Keratinocyte (primary cell): ENCODE measurements at regions not wholly inside any gene's neighbourhood (a gene's known extent, or its start where the extent isn't known, plus 50 kb on each side); places are given as distances from the start of the nearest gene placed in this dataset.
A peak's percentile ranks its signal among the peaks of the same experiment; 100 is the strongest.

Source experiments
- DNase-seq: peaks from one replicate; pipeline ENCODE4 v3.0.0-alpha.2; 2011; ENCODE audit warnings: low read depth, missing footprints, low spot score
- FAIRE-seq: peaks from 2 replicates; lab custom pipeline; 2011; peaks lifted over from hg19 to GRCh38; lab: Jason Lieb, UNC
- H2AFZ ChIP-seq: 2 replicates; pipeline ENCODE4 v1.6.0; 2012; ENCODE audit warnings: low read length, control low read depth, inconsistent platforms; ENCODE audit not compliant: control insufficient read depth
- H3K27ac ChIP-seq: 2 replicates; pipeline ENCODE4 v1.5.1; 2011; ENCODE audit warnings: low read length; ENCODE audit not compliant: control insufficient read depth, insufficient read depth
- H3K27me3 ChIP-seq: 3 replicates; pipeline ENCODE4 v1.6.0; 2011; ENCODE audit warnings: low read length; ENCODE audit not compliant: control insufficient read depth, insufficient read depth; ENCODE audit errors: extremely low read depth
- H3K36me3 ChIP-seq, 2 experiments: 2 replicates in 1 of 2; 3 replicates in 1 of 2; pipeline ENCODE4 v1.5.1; 2011; ENCODE audit warnings: low read length in 2 of 2, mild to moderate bottlenecking in 1 of 2; ENCODE audit not compliant: control insufficient read depth in 2 of 2, insufficient read depth in 2 of 2; ENCODE audit errors: extremely low read depth in 1 of 2
- H3K4me1 ChIP-seq: 3 replicates; pipeline ENCODE4 v1.5.1; 2011; ENCODE audit warnings: low read length; ENCODE audit not compliant: control insufficient read depth, insufficient read depth; ENCODE audit errors: extremely low read depth
- H3K4me2 ChIP-seq: 3 replicates; pipeline ENCODE4 v1.6.0; 2011; ENCODE audit warnings: low read depth, low read length; ENCODE audit not compliant: control insufficient read depth, insufficient read depth; ENCODE audit errors: extremely low read depth
- H3K4me3 ChIP-seq, 3 experiments: fragments of 200-600 bp in 1 of 3; sonication (generic) in 1 of 3; 2 replicates in 2 of 3; 3 replicates in 1 of 3; pipeline ENCODE4 v1.5.1; 2011 to 2016; ENCODE audit warnings: low read length in 3 of 3, mild to moderate bottlenecking in 3 of 3, control low read depth in 2 of 3, inconsistent platforms in 1 of 3, low read depth in 1 of 3, mixed read lengths in 1 of 3, mixed run types in 1 of 3, moderate library complexity in 1 of 3; ENCODE audit not compliant: control insufficient read depth in 2 of 3, insufficient read depth in 2 of 3; ENCODE audit errors: extremely low read depth in 1 of 3
- H3K79me2 ChIP-seq: 2 replicates; pipeline ENCODE4 v1.6.0; 2012; ENCODE audit warnings: low read length; ENCODE audit not compliant: control insufficient read depth, insufficient read depth
- H3K9ac ChIP-seq: 3 replicates; pipeline ENCODE4 v1.6.0; 2011; ENCODE audit warnings: low read length; ENCODE audit not compliant: control insufficient read depth, insufficient read depth; ENCODE audit errors: extremely low read depth
- H3K9me1 ChIP-seq: 3 replicates; pipeline ENCODE4 v1.6.0; 2011; ENCODE audit warnings: low read length; ENCODE audit not compliant: control insufficient read depth, insufficient read depth; ENCODE audit errors: extremely low read depth
- H3K9me3 ChIP-seq: 2 replicates; pipeline ENCODE4 v1.5.1; 2012; ENCODE audit warnings: low read depth, low read length; ENCODE audit not compliant: control insufficient read depth
- H4K20me1 ChIP-seq: 3 replicates; pipeline ENCODE4 v1.6.0; 2011; ENCODE audit warnings: low read length; ENCODE audit not compliant: control insufficient read depth, insufficient read depth; ENCODE audit errors: extremely low read depth
- EZH2 ChIP-seq: IDR thresholded peaks from one replicate; pipeline ENCODE4 v1.6.1; 2012; ENCODE audit warnings: inconsistent platforms, mild to moderate bottlenecking, low read length, moderate library complexity
- dilution Hi-C: fragments of 300-500 bp; cut with MboI; formaldehyde crosslinking; loops from one replicate; pipeline ENCODE4 v1.7.0; 2020; ENCODE audit warnings: low sequenced_read_pairs; ENCODE audit not compliant: extremely low pct_ligation_motif_present
- TF ChIP-seq, protein P1 (sequence below), 3 experiments: IDR thresholded peaks in 1 of 3; conservative IDR thresholded peaks in 1 of 3; optimal IDR thresholded peaks in 1 of 3; 2 replicates in 2 of 3; 3 replicates in 1 of 3; pipeline versions ENCODE3 to v1.5.1; 2011; ENCODE audit warnings: low read length in 3 of 3, mild to moderate bottlenecking in 3 of 3, moderate library complexity in 2 of 3, control low read depth in 1 of 3, inconsistent platforms in 1 of 3; ENCODE audit not compliant: insufficient read depth in 2 of 3; ENCODE audit errors: extremely low read depth in 1 of 3

DNA sequence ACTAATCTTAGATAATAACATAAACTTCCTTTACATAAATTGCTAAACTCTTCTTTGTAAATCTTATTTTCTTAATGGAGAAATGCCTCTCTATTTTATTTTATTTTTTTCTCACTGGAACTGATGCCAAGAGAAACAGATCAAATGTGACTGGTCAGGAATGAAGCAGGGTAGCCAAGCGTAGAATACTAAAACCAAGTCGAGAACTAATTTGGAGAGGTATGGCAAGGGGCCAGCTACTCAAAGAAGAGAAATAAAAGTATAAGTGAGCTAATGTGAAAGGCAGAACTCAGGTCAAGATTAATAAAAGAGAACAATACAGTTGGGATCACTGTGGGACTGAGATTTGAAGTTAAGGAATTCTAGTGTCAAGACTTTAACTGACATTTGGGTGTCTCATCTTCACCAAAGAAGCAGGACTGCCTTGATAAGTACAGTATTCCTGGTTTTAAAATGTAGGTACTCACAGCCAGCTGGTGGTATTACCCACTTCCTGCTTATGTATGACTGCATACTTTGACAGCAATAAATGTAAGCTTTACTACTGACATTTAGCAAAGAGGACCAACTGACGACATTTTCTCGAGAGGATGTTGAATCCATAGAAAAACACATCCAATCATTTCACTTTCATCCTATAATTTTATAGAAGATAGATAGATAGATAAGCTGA lies 1192.2 kb downstream of the EFNB2 start:
- Histone ChIP-seq H3K4me2 (no peak overlapping the region), H4K20me1 (no peaks in the 10 kb centered on the region), H3K36me3 (no peaks in the 10 kb centered on the region), H3K27me3 (no peaks in the 10 kb centered on the region), H3K9me3 (no peaks in the 10 kb centered on the region), H3K9ac (no peak overlapping the region), H3K79me2 (no peaks in the 10 kb centered on the region), H2AFZ (no peak overlapping the region), H3K9me1 (no peaks in the 10 kb centered on the region), H3K27ac (no peak overlapping the region), H3K4me3 (no peak overlapping the region), H3K4me1 (peaks cover 11% of the 10 kb centered on the region)
- FAIRE-seq: peak; percentile 34
- no peak for DNase-seq
- dilution Hi-C loops: no loop called here
- TF ChIP-seq, protein P1, sequence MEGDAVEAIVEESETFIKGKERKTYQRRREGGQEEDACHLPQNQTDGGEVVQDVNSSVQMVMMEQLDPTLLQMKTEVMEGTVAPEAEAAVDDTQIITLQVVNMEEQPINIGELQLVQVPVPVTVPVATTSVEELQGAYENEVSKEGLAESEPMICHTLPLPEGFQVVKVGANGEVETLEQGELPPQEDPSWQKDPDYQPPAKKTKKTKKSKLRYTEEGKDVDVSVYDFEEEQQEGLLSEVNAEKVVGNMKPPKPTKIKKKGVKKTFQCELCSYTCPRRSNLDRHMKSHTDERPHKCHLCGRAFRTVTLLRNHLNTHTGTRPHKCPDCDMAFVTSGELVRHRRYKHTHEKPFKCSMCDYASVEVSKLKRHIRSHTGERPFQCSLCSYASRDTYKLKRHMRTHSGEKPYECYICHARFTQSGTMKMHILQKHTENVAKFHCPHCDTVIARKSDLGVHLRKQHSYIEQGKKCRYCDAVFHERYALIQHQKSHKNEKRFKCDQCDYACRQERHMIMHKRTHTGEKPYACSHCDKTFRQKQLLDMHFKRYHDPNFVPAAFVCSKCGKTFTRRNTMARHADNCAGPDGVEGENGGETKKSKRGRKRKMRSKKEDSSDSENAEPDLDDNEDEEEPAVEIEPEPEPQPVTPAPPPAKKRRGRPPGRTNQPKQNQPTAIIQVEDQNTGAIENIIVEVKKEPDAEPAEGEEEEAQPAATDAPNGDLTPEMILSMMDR (optimal IDR thresholded peaks at IDR 0.05 in 1 of 3, IDR thresholded peaks at IDR 0.05 in 1 of 3, conservative IDR thresholded peaks at IDR 0.05 in 1 of 3; ENCODE audit: extremely low read depth in 1 of 3, insufficient read depth in 2 of 3, low read length in 3 of 3): no peak
- TF ChIP-seq EZH2: no peak

DNA sequence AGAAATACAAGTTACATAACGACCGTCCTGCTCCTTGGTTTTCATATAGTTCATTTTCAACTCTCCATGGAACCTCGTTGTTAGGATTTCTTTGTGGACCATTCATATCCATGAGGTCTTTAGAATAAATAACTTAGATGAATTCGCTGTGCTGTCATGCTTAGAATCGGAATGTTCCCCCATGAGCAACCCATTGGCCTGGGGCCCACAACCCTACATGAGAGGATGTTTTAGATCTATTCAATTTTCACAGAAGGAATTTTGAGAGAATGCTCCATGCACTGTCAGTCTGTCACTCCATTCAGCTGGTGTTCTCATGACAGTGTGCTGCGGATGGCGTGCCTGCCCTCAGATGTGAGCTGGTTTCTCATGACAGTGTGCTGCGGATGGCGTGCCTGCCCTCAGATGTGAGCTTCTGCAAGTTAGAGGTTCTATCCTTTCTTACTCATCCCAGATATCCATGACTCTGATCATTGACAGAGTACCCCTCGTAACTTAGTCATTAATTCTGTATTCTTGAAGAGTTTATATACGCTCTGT lies 1193.1 kb downstream of the EFNB2 start:
- Histone ChIP-seq H3K4me2 (no peak overlapping the region), H3K9ac (no peak overlapping the region), H3K79me2 (no peaks in the 10 kb centered on the region), H3K4me1 (peaks cover 11% of the 10 kb centered on the region), H3K27me3 (no peaks in the 10 kb centered on the region), H3K9me1 (no peaks in the 10 kb centered on the region), H3K9me3 (no peaks in the 10 kb centered on the region), H3K4me3 (no peak overlapping the region), H2AFZ (no peak overlapping the region), H3K27ac (no peak overlapping the region), H3K36me3 (no peaks in the 10 kb centered on the region), H4K20me1 (no peaks in the 10 kb centered on the region)
- FAIRE-seq (no peak), DNase-seq (no peak)
- dilution Hi-C loops: no loop called here
- no peak for TF ChIP-seq EZH2
- TF ChIP-seq, protein P1 (optimal IDR thresholded peaks at IDR 0.05 in 1 of 3, IDR thresholded peaks at IDR 0.05 in 1 of 3, conservative IDR thresholded peaks at IDR 0.05 in 1 of 3; ENCODE audit: extremely low read depth in 1 of 3, insufficient read depth in 2 of 3, low read length in 3 of 3): no peak
